ENCODE measurements at regions not wholly inside any gene's neighbourhood (a gene's known extent, or its start where the extent isn't known, plus 50 kb on each side); places are given as distances from the start of the nearest gene placed in this dataset.

- no peak for DNase-seq
Observed at GRCh38 chr7:142319970-142320369, 62.1 kb upstream of the PRSS58 start.

DNA sequence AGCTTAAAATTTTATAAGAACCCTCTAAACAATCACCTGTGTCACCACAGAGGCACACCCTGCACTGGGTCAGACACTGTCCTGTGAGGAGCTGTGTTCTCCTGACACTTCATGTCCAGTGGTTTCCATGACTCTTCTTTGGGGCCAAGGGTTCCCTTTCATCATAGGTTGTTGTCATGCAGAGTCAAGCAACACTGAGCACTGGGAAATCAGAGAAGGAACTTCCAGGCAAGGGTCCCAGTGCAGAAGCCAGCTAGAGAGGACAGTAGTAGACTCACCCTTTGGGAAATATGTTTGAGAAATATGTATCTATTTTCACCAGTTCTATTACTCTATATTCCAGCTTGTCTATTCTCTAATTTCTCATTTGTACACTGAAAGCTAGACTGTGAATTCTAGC is 56.4 kb upstream of the PRSS58 start:
- no peak for DNase-seq

DNA sequence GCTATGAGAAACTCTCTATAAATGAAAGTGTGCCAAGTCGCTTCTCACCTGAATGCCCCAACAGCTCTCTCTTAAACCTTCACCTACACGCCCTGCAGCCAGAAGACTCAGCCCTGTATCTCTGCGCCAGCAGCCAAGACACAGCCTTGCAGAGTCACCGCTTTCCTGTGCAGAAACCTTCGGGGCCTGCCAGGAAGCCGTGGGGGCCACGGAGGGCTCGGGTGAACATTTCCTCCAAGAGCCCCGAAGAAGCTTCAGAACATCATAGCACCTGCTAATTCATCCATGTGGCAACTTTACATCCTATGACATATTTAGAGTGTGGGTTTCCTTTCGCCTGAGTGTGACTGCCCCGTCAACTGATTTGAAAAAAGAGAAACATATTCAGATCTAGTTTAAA is 55.7 kb upstream of the PRSS58 start:
- DNase-seq: no peak

DNA sequence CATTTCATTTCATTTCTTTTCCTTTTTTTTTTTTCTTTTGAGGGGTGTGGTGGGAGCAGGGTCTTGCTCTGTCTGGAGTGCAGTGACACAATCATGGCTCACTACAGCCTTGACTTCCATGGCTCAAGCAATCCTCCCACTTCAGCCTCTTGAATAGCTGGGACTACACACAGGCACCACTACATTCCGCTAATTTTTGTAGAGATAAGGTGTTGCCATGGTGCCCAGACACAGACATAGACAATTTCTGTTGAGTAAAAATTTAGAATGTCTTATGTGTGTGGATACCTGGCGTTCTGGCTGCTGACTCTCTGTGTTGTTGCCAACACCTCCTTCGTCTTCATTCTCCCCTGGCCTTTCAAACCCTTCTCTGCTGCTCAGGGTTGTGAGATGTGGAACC is 54.0 kb upstream of the PRSS58 start:
- no peak for DNase-seq

GRCh38 chr7:142308918-142309317 is 51.1 kb upstream of the PRSS58 start:
- no peak for DNase-seq

DNA sequence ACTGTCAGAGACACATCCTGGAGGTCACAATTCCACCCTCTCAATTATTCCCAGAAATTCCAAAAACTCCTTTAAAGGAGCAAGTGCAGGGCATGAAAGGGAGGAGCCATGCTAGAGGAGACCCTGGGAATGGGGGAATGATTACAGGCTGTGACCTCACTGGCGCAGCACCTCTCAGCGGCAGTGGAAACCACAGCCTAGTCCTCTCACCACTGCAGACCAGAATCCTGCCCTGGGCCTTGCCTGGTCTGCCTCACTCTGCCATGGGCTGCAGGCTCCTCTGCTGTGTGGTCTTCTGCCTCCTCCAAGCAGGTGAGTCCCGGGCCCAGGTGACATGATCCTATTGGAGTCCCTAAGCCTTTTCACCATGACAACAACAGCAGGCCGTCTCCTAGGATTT is 50.5 kb upstream of the PRSS58 start:
- DNase-seq: no peak
